ENCODE measurements at regions not wholly inside any gene's neighbourhood (a gene's known extent, or its start where the extent isn't known, plus 50 kb on each side); places are given as distances from the start of the nearest gene placed in this dataset.

DNA sequence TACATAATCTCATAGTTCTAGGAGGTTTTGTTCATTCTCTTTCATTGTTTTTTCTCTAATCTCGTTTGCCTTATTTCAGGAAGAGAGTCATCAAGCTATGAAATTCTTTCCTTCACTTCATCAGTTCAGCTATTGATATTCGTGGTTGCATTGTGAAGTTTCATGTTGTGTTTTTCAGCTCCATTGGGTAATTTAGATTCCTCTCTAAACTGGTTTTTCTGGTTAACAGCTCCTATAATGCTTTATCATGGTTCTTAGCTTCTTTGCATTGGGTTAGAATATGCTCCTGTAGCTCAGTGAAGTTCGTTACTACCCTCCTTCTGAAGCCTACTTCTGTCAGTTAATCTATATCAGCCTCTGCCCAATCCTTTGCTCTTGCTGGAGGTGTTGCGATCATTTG, 69.4 kb upstream of the CD96 start:
- TF ChIP-seq NR2F2 (IDR thresholded peaks at IDR 0.05) (no peak), FOXA1 (IDR thresholded peaks at IDR 0.05) (no peak), FOXA2 (IDR thresholded peaks at IDR 0.05) (no peak), EGR1 (IDR thresholded peaks at IDR 0.05; ENCODE audit: low read depth in 2 of 2) (no peak), HNF4A (conservative IDR thresholded peaks at IDR 0.05) (no peak), SP1 (IDR thresholded peaks at IDR 0.05) (no peak), TAF1 (conservative IDR thresholded peaks at IDR 0.05) (no peak), GABPA (IDR thresholded peaks at IDR 0.05 in 1 of 2, conservative IDR thresholded peaks at IDR 0.05 in 1 of 2) (no peak), JUND (IDR thresholded peaks at IDR 0.05) (no peak), RAD21 (IDR thresholded peaks at IDR 0.05) (no peak), YY1 (IDR thresholded peaks at IDR 0.05) (no peak), RXRA (IDR thresholded peaks at IDR 0.05) (no peak), HNF4G (IDR thresholded peaks at IDR 0.05) (no peak)
- TF ChIP-seq, protein P1, sequence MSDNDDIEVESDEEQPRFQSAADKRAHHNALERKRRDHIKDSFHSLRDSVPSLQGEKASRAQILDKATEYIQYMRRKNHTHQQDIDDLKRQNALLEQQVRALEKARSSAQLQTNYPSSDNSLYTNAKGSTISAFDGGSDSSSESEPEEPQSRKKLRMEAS (IDR thresholded peaks at IDR 0.05): no peak
- TF ChIP-seq, protein P2, sequence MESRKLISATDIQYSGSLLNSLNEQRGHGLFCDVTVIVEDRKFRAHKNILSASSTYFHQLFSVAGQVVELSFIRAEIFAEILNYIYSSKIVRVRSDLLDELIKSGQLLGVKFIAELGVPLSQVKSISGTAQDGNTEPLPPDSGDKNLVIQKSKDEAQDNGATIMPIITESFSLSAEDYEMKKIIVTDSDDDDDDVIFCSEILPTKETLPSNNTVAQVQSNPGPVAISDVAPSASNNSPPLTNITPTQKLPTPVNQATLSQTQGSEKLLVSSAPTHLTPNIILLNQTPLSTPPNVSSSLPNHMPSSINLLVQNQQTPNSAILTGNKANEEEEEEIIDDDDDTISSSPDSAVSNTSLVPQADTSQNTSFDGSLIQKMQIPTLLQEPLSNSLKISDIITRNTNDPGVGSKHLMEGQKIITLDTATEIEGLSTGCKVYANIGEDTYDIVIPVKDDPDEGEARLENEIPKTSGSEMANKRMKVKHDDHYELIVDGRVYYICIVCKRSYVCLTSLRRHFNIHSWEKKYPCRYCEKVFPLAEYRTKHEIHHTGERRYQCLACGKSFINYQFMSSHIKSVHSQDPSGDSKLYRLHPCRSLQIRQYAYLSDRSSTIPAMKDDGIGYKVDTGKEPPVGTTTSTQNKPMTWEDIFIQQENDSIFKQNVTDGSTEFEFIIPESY (IDR thresholded peaks at IDR 0.05): no peak
- TF ChIP-seq, protein P3, sequence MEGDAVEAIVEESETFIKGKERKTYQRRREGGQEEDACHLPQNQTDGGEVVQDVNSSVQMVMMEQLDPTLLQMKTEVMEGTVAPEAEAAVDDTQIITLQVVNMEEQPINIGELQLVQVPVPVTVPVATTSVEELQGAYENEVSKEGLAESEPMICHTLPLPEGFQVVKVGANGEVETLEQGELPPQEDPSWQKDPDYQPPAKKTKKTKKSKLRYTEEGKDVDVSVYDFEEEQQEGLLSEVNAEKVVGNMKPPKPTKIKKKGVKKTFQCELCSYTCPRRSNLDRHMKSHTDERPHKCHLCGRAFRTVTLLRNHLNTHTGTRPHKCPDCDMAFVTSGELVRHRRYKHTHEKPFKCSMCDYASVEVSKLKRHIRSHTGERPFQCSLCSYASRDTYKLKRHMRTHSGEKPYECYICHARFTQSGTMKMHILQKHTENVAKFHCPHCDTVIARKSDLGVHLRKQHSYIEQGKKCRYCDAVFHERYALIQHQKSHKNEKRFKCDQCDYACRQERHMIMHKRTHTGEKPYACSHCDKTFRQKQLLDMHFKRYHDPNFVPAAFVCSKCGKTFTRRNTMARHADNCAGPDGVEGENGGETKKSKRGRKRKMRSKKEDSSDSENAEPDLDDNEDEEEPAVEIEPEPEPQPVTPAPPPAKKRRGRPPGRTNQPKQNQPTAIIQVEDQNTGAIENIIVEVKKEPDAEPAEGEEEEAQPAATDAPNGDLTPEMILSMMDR (IDR thresholded peaks at IDR 0.05; ENCODE audit: low read depth, low read length, missing input control): no peak
- TF ChIP-seq, protein P4, sequence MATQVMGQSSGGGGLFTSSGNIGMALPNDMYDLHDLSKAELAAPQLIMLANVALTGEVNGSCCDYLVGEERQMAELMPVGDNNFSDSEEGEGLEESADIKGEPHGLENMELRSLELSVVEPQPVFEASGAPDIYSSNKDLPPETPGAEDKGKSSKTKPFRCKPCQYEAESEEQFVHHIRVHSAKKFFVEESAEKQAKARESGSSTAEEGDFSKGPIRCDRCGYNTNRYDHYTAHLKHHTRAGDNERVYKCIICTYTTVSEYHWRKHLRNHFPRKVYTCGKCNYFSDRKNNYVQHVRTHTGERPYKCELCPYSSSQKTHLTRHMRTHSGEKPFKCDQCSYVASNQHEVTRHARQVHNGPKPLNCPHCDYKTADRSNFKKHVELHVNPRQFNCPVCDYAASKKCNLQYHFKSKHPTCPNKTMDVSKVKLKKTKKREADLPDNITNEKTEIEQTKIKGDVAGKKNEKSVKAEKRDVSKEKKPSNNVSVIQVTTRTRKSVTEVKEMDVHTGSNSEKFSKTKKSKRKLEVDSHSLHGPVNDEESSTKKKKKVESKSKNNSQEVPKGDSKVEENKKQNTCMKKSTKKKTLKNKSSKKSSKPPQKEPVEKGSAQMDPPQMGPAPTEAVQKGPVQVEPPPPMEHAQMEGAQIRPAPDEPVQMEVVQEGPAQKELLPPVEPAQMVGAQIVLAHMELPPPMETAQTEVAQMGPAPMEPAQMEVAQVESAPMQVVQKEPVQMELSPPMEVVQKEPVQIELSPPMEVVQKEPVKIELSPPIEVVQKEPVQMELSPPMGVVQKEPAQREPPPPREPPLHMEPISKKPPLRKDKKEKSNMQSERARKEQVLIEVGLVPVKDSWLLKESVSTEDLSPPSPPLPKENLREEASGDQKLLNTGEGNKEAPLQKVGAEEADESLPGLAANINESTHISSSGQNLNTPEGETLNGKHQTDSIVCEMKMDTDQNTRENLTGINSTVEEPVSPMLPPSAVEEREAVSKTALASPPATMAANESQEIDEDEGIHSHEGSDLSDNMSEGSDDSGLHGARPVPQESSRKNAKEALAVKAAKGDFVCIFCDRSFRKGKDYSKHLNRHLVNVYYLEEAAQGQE (IDR thresholded peaks at IDR 0.05): no peak
- no peaks in the 10 kb centered on the region for H3K4me1 ChIP-seq (ENCODE audit: control insufficient read depth in 4 of 4, insufficient read depth in 4 of 4, low read length in 3 of 4)
- 73% methylated on average over 4 of the region's 4 CpGs for WGBS

DNA sequence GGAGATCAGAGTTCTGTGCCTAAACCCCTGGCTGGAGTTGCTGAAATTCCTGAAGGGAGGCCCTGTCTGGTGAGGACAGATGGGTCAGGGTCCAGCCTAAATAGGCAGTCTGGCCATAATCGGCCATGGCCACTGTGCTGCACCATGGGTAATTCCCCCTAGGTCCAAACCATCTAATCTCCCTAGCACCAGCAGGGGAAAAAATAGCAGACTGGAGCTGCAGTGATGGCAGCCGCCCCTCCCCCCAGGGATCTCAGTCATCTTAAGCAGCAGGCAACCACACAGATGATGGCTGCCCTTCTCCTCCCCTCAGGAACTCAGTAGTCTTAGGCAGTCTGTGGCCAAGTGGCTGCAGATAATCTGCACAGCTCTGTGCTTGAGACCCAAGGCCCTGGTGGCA, 68.4 kb upstream of the CD96 start:
- no peaks in the 10 kb centered on the region for H3K27me3 ChIP-seq (ENCODE audit: control insufficient read depth in 4 of 4, insufficient read depth in 4 of 4, low read length in 3 of 4)
- TF ChIP-seq, protein P4 (IDR thresholded peaks at IDR 0.05): no peak
- TF ChIP-seq, protein P5, sequence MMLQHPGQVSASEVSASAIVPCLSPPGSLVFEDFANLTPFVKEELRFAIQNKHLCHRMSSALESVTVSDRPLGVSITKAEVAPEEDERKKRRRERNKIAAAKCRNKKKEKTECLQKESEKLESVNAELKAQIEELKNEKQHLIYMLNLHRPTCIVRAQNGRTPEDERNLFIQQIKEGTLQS (IDR thresholded peaks at IDR 0.05): no peak
- TF ChIP-seq JUND (IDR thresholded peaks at IDR 0.05) (no peak), TAF1 (conservative IDR thresholded peaks at IDR 0.05) (no peak), SP1 (IDR thresholded peaks at IDR 0.05) (no peak), YY1 (IDR thresholded peaks at IDR 0.05) (no peak), RAD21 (IDR thresholded peaks at IDR 0.05) (no peak), NR2F2 (IDR thresholded peaks at IDR 0.05) (no peak), FOXA1 (IDR thresholded peaks at IDR 0.05) (no peak)
- no peak overlapping the region for H3K9ac ChIP-seq (ENCODE audit: low read depth in 1 of 2, low read length in 2 of 2)
- no peaks in the 10 kb centered on the region for H3K4me1 ChIP-seq (ENCODE audit: control insufficient read depth in 4 of 4, insufficient read depth in 4 of 4, low read length in 3 of 4)
- no peak for DNase-seq (ENCODE audit: low spot score)
- H3K27ac ChIP-seq (ENCODE audit: low read depth in 1 of 2, low read length in 2 of 2): no peak overlapping the region
- no peak overlapping the region for H3K4me3 ChIP-seq (ENCODE audit: low read depth in 1 of 3, low read length in 3 of 3)
- no peaks in the 10 kb centered on the region for H3K36me3 ChIP-seq (ENCODE audit: control insufficient read depth in 4 of 4, insufficient read depth in 3 of 4, low read depth in 1 of 4, low read length in 3 of 4)
- H3K9me3 ChIP-seq (ENCODE audit: control insufficient read depth in 4 of 4, low read length in 3 of 4): no peaks in the 10 kb centered on the region
- 81% methylated on average over 2 of the region's 2 CpGs for WGBS

More for the DNA sequence above, 69.4 kb upstream of the CD96 start:
- H3K36me3 ChIP-seq (ENCODE audit: control insufficient read depth in 4 of 4, insufficient read depth in 3 of 4, low read depth in 1 of 4, low read length in 3 of 4): no peaks in the 10 kb centered on the region
- no peak overlapping the region for H3K27ac ChIP-seq (ENCODE audit: low read depth in 1 of 2, low read length in 2 of 2)
- no peaks in the 10 kb centered on the region for H3K27me3 ChIP-seq (ENCODE audit: control insufficient read depth in 4 of 4, insufficient read depth in 4 of 4, low read length in 3 of 4)
- H3K4me3 ChIP-seq (ENCODE audit: low read depth in 1 of 3, low read length in 3 of 3): no peak overlapping the region
- no peaks in the 10 kb centered on the region for H3K9me3 ChIP-seq (ENCODE audit: control insufficient read depth in 4 of 4, low read length in 3 of 4)
- no peak overlapping the region for H3K9ac ChIP-seq (ENCODE audit: low read depth in 1 of 2, low read length in 2 of 2)
- DNase-seq (ENCODE audit: low spot score): no peak
